GM19438 (cell line): ENCODE measurements at regions not wholly inside any gene's neighbourhood (a gene's known extent, or its start where the extent isn't known, plus 50 kb on each side); places are given as distances from the start of the nearest gene placed in this dataset.
"Not testable (repeated sequence)": the region's sequence is repeated elsewhere in the genome, so short reads cannot be mapped to it uniquely, and the experiment has no call there.

Experiments
- ATAC-seq: cut with Tn5 transposase; IDR thresholded peaks from one replicate; pipeline ENCODE4 v1.9.1; 2021; ENCODE audit warnings: low read depth; ENCODE audit not compliant: unreplicated experiment

- no peak for ATAC-seq
These were observed 137.7 kb downstream of the AHR start for GRCh38 chr7:17436126-17436525.

DNA sequence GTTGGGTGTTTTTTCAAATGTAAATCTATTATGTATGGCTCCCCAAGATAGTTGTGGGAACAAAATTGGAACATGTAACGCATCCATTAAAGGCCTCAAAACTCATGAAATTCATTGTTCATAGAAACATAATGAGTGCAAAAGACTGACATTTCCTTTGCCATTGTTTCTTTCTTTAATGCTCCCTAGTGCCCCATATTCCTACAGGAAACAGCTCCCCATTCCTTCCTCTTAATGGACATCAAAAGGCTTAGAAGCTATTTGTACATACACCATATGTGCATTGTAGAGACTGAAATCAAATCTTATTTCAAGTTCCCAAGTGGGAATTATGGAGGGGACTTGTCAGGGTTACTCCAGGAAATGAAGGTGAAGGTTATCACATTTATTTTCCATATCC is 139.1 kb downstream of the AHR start:
- no peak for ATAC-seq

GRCh38 chr7:17440025-17440784 is 141.8 kb downstream of the AHR start:
- ATAC-seq = not testable (repeated sequence)

DNA sequence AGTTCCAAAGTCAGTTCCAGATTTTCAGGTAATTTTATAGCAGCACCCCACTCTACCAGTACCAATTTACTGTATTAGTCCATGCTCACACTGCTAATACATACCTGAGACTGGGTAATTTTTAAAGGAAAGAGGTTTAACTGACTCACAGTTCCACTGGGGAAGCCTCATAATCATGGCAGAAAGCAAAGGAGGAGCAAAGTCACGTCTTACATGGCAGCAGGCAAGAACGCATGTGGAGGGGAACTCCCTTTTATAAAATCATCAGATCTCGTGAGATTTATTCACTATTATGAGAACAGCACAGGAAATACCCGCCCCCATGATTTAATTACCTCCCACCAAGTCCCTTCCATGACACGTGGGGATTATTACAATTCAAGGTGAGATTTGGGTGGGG is 142.4 kb downstream of the AHR start:
- no peak for ATAC-seq

DNA sequence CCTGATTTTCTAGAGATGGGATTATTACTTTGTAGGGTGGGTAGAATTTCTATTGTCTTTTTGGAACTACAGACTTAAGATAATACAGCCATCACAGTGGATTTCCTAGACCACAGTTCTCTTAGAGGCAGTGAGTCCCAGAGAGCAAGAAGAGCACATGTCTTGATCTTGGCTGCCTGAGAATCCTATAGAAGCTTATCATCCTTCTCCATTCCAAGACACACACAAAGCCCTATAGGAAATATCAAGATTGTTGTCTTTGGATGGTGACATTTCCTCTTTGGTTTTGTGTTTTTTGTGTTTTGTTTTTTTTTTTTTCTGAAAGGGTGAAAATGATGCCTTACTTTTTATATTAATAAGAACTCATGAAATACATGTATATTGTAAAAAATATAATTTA is 143.1 kb downstream of the AHR start:
- no peak for ATAC-seq

DNA sequence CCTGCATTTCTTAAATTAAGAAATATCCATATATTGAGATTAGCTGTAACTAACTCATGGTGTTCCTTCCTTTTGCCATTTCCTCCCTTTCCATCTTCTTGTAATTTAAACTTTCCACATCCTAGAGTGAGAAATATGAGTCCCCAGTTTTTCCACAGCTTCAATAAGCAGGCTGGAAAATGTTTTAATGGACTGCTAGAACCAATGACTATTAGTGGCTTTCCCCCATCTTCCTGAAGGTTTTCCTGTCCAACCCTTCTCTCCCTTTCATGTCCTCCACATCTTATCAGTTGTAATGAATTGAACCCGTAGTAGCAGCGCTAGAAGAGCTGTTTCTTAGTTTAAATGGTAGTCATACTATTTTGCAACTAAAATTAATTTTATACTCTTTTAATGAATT is 145.7 kb downstream of the AHR start:
- ATAC-seq = no peak

DNA sequence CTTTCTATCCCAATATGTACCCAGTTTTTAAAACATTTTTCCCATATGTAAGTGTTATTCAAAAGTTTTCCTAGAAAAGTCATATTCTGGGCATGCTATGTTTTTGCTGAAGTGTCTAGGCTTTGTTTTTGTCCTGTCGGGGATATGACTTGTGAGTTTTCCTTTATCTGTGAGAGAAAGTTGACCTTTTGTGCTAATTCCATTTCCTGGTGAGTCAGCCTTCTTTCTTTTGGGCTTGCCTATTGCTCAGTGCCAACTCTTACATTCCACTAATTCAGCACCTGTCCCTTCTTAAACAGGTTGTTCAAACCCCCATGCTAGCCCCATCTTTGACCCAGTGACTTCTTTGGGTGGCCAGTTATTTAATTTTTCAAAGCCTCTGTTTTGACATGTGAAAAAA is 146.2 kb downstream of the AHR start:
- no peak for ATAC-seq

DNA sequence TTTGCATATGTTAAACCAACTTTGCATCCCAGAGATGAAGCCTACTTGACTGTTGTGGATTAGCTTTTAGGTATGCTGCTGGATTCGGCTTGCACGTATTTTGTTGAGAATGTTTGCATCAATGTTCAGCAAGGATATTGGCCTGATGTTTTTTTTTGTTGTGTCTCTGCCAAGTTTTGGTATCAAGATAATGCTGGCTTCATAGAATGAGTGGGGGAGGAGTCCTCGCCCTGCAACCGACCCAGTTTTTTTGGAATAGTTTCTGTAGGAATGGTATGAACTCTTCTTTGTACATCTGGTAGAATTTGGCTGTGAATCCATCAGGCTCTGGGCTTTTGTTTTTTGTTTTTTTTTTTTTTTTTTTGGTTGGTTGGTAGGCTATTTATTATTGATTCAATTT is 147.9 kb downstream of the AHR start:
- no peak for ATAC-seq

DNA sequence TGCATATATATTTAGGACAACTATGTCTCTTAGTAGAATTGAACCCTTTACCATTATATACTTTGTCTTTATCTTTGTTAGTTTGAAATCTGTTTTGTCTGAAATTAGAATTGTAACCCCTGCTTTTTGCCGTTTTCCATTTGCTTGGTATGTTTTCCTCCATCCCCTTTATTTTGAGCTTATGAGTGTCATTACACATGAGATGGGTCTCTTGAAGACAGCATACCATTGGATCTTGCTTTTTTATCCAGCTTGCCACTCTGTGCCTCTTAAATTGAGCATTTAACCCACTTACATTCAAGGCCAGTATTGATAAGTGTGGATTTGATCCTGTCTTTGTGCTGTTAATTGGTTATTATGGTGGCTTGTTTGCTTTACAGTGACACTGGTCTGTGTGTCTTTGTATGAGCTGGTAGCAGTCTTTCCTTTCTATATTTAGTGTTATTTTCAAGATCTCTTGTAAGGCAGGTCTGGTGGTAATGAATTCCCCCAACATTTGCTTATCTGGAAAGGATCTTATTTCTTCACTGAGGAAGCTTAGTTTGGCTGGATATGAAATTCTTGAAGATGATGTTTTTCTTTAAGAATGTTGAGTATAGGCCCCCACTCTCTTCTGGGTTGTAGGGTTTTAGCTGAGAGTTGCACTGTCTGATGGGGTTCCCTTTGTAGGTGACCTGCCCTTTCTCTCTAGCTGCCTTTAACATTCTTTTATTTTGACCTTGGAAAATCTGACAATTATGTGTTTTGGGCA is 149.5 kb downstream of the AHR start:
- no peak for ATAC-seq

DNA sequence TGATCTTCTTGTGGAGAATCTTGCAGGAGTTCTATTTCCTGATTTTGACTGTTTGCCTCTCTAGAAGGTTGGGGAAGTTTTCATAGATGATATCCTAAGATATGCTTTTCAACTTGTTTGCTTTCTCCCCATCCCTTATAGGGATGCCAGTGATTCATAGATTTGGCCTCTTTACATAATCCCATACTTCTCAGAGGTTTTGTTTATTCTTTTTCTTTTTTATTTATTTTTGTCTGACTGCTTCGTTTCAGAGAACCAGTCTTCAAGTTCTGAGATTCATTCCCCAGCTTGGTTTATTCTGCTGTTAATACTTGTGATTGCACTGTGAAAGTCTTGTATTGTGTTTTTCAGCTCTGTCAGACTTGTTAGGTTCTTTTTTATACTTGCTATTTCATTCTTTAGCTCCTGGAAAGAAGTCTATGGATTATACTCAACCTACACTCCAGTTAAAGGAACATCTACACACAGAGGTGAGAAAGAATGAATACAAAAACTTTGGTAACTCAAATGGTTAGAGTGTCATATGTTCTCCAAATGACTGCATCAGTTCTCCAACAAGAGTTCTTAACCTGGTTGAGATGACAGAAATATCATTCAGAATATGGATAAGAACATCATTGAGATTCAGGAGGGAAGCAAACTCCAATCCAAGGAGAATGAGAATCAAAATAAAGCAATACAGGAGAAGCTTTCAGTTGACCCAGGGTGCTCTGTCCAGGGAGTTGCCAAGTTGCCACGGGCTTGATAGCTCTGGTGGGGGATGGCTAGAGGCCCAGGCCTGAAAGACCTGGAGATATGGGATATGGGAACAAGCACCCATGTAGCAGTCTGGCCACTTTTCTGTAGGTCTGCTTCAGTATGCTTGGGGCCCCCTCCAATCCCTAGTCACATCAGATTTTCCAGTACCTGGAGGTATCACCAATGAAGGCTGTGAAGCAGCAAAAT is 150.3 kb downstream of the AHR start:
- ATAC-seq = no peak

- ATAC-seq = no peak
These were observed 158.1 kb downstream of the AHR start for GRCh38 chr7:17456541-17456940.

- no peak for ATAC-seq
These were observed 161.5 kb downstream of the AHR start for GRCh38 chr7:17460001-17460400.

GRCh38 chr7:17460665-17461064 is 162.2 kb downstream of the AHR start:
- ATAC-seq = no peak

GRCh38 chr7:17462131-17462631 is 163.7 kb downstream of the AHR start:
- no peak for ATAC-seq

DNA sequence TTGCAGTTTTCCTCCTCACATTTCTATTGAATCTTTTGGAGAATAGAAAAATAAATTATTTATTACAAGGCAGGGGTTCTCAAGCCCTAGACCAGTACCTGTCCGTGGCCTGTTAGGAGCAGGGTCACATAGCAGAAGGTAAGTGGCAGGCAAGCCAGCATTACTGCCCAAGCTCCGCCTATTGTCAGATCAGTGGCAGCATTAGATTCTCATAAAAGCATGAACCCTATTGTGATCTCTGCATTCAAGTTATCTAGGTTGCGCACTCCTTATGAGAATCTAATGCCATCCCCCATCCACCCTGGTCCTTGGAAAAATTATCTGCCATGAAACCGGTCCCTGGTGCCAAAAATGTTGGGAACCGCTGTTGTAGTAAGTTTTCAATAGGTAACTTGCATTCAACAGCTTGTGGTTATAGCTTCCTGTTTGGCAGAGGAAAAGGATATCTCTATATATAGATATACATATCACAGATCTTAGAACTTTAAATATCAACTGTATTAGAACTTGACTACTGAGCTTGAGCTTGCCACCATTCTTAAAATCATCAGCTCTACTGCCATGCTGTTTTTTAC is 165.1 kb downstream of the AHR start:
- no peak for ATAC-seq

DNA sequence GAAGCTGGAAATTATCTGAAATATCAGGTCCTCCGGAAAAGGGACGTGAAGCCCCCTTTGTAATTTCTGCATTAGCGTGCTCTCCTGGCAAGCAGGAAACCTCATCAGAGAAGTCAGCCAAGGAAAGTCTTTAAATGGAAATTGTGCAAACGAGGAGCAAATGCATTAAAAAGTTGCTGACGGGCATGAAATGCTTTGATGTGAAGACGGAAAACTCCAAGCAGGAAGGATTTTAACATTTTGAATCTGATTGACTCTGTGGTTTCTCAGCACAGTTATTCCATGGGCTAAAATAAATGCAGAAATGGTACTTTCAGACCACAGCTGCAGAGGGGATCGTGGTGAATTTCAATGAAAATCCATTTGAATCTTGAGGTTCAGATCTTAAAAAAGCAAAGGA is 167.8 kb downstream of the AHR start:
- ATAC-seq = no peak

DNA sequence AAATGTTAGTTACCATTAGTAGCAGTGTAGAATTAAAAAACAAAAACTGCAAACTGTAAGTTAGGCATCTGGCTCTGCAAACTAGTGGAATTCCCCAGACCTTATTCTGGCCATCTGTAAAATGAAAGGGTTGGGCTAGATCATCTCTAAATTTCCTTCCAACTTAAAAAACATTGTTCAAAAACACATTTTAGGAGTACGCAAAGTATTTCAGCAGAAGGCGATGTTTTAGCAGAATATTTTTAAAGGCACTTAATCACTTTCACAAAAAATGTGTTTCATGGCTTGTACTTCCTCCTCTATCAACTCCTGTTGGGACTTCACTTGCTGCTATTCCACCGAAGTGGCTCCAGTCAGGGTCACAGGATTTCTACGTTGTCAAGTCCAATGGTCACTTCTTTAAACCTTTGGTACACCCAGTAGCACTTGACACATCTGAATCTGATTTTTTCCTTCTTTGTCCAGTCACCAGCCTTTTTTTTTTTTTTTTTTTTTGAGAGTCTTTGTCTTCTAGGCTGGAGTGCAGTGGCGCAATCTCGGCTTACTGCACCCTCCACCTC is 169.0 kb downstream of the AHR start:
- ATAC-seq = no peak

GRCh38 chr7:17471325-17471724 is 172.9 kb downstream of the AHR start:
- no peak for ATAC-seq

GRCh38 chr7:17472518-17472917 is 174.1 kb downstream of the AHR start:
- ATAC-seq = no peak

DNA sequence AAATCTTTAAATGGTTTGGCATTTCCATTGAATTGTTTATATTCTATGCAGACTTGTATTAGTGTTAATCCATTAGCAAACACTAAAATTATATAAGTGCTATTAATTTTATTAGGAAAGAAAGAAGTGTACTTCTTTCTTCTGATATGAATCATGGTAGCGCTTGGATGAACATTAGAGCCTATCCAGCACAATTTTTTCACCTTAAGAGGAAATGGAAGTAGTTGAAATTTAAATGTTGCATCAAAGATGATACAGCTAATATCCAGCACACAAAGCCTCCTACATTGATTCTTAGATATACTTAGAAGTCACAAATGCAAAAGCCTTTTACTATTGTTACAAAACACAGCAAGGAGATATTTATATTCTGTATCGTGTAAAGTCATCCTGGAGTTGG is 174.5 kb downstream of the AHR start:
- ATAC-seq = no peak
